ENCODE measurements at regions not wholly inside any gene's neighbourhood (a gene's known extent, or its start where the extent isn't known, plus 50 kb on each side); places are given as distances from the start of the nearest gene placed in this dataset.

GRCh38 chr14:73795974-73796373 is 55.7 kb upstream of the PTGR2 start:
- no peak overlapping the region for H3K4me3 ChIP-seq (ENCODE audit: insufficient read depth, low read length)
- no peak overlapping the region for H3K4me2 ChIP-seq (ENCODE audit: insufficient read depth, low read length)
- no peaks in the 10 kb centered on the region for H3K9me3 ChIP-seq (ENCODE audit: low read depth, low read length)
- H3K4me1 ChIP-seq (ENCODE audit: insufficient read depth, low read length) = peaks cover 22% of the 10 kb centered on the region
- no peaks in the 10 kb centered on the region for H3K79me2 ChIP-seq (ENCODE audit: insufficient read depth, low read length)
- H3K36me3 ChIP-seq (ENCODE audit: insufficient read depth, low read length) = no peaks in the 10 kb centered on the region
- H3K27me3 ChIP-seq (ENCODE audit: insufficient read depth, low read length) = no peaks in the 10 kb centered on the region
- H4K20me1 ChIP-seq (ENCODE audit: insufficient read depth, low read length) = no peaks in the 10 kb centered on the region
- peak overlapping the region; percentile 3 for H3K27ac ChIP-seq (ENCODE audit: low read depth, low read length)
- no peak overlapping the region for H2AFZ ChIP-seq (ENCODE audit: low read length)
- no peak for DNase-seq (ENCODE audit: insufficient read length, low spot score, missing footprints)
- TF ChIP-seq CTCF (IDR thresholded peaks at IDR 0.05; ENCODE audit: extremely low read depth, low read depth, low read length) = no peak

- H3K4me2 ChIP-seq (ENCODE audit: insufficient read depth, low read length) = no peak overlapping the region
- H3K9me3 ChIP-seq (ENCODE audit: low read depth, low read length) = no peaks in the 10 kb centered on the region
- no peaks in the 10 kb centered on the region for H4K20me1 ChIP-seq (ENCODE audit: insufficient read depth, low read length)
- H3K27me3 ChIP-seq (ENCODE audit: insufficient read depth, low read length) = no peaks in the 10 kb centered on the region
- no peak overlapping the region for H3K4me3 ChIP-seq (ENCODE audit: insufficient read depth, low read length)
- no peak overlapping the region for H2AFZ ChIP-seq (ENCODE audit: low read length)
- H3K4me1 ChIP-seq (ENCODE audit: insufficient read depth, low read length) = peaks cover 25% of the 10 kb centered on the region
- peak overlapping the region; percentile 75 for H3K27ac ChIP-seq (ENCODE audit: low read depth, low read length)
- no peak for TF ChIP-seq CTCF (IDR thresholded peaks at IDR 0.05; ENCODE audit: extremely low read depth, low read depth, low read length)
- H3K79me2 ChIP-seq (ENCODE audit: insufficient read depth, low read length) = no peaks in the 10 kb centered on the region
- DNase-seq (ENCODE audit: insufficient read length, low spot score, missing footprints) = peak; percentile 68
- H3K36me3 ChIP-seq (ENCODE audit: insufficient read depth, low read length) = no peaks in the 10 kb centered on the region
These were observed 56.2 kb upstream of the PTGR2 start for GRCh38 chr14:73795466-73795865.

- Histone ChIP-seq H3K4me3 (ENCODE audit: insufficient read depth, low read length) (no peak overlapping the region), H3K79me2 (ENCODE audit: insufficient read depth, low read length) (no peaks in the 10 kb centered on the region), H2AFZ (ENCODE audit: low read length) (peak overlapping the region; percentile 6), H3K4me1 (ENCODE audit: insufficient read depth, low read length) (peaks cover 36% of the 10 kb centered on the region), H3K27me3 (ENCODE audit: insufficient read depth, low read length) (no peaks in the 10 kb centered on the region), H3K27ac (ENCODE audit: low read depth, low read length) (peak overlapping the region; percentile 75), H3K4me2 (ENCODE audit: insufficient read depth, low read length) (no peak overlapping the region), H3K36me3 (ENCODE audit: insufficient read depth, low read length) (no peaks in the 10 kb centered on the region), H4K20me1 (ENCODE audit: insufficient read depth, low read length) (no peaks in the 10 kb centered on the region), H3K9me3 (ENCODE audit: low read depth, low read length) (no peaks in the 10 kb centered on the region)
- no peak for DNase-seq (ENCODE audit: insufficient read length, low spot score, missing footprints)
- no peak for TF ChIP-seq CTCF (IDR thresholded peaks at IDR 0.05; ENCODE audit: extremely low read depth, low read depth, low read length)
These were observed 57.5 kb upstream of the PTGR2 start for GRCh38 chr14:73794146-73794545.

- no peak overlapping the region for H2AFZ ChIP-seq (ENCODE audit: low read length)
- no peak overlapping the region for H3K27ac ChIP-seq (ENCODE audit: low read depth, low read length)
- H3K79me2 ChIP-seq (ENCODE audit: insufficient read depth, low read length) = peaks cover 3% of the 10 kb centered on the region
- H4K20me1 ChIP-seq (ENCODE audit: insufficient read depth, low read length) = no peaks in the 10 kb centered on the region
- H3K4me3 ChIP-seq (ENCODE audit: insufficient read depth, low read length) = no peak overlapping the region
- H3K36me3 ChIP-seq (ENCODE audit: insufficient read depth, low read length) = no peaks in the 10 kb centered on the region
- H3K27me3 ChIP-seq (ENCODE audit: insufficient read depth, low read length) = no peaks in the 10 kb centered on the region
- H3K9me3 ChIP-seq (ENCODE audit: low read depth, low read length) = no peaks in the 10 kb centered on the region
- no peak for DNase-seq (ENCODE audit: insufficient read length, low spot score, missing footprints)
- no peak overlapping the region for H3K4me2 ChIP-seq (ENCODE audit: insufficient read depth, low read length)
- TF ChIP-seq CTCF (IDR thresholded peaks at IDR 0.05; ENCODE audit: extremely low read depth, low read depth, low read length) = no peak
- H3K4me1 ChIP-seq (ENCODE audit: insufficient read depth, low read length) = peaks cover 50% of the 10 kb centered on the region
These were observed 59.1 kb upstream of the PTGR2 start for GRCh38 chr14:73792481-73792880.
